SHP77 treated with DMSO at 0.1 percent for 48 hours (cell line): ENCODE measurements at regions not wholly inside any gene's neighbourhood (a gene's known extent, or its start where the extent isn't known, plus 50 kb on each side); places are given as distances from the start of the nearest gene placed in this dataset.

Experiments used
- DNase-seq: peaks from one replicate; lab custom pipeline; 2025; lab: John Stamatoyannopoulos, UW

- DNase-seq, result no peak
Observed at GRCh38 chr7:46233585-46234329, 312.7 kb upstream of the IGFBP3 start.

- no peak for DNase-seq
Observed at GRCh38 chr7:46230990-46231305, 309.9 kb upstream of the IGFBP3 start.

- no peak for DNase-seq
Observed at GRCh38 chr7:46230298-46230989, 309.4 kb upstream of the IGFBP3 start.

GRCh38 chr7:46229409-46229808, 308.3 kb upstream of the IGFBP3 start:
- DNase-seq, result no peak

- DNase-seq, result no peak
Observed at GRCh38 chr7:46226860-46227259, 305.8 kb upstream of the IGFBP3 start.

- no peak for DNase-seq
Observed at GRCh38 chr7:46224363-46224762, 303.3 kb upstream of the IGFBP3 start.

GRCh38 chr7:46220066-46220630, 299.1 kb upstream of the IGFBP3 start:
- no peak for DNase-seq

GRCh38 chr7:46218461-46219200, 297.6 kb upstream of the IGFBP3 start:
- DNase-seq, result no peak

GRCh38 chr7:46215987-46216567, 295.0 kb upstream of the IGFBP3 start:
- no peak for DNase-seq

- DNase-seq, result no peak
Observed at GRCh38 chr7:46214526-46214925, 293.5 kb upstream of the IGFBP3 start.

GRCh38 chr7:46213154-46213537, 292.1 kb upstream of the IGFBP3 start:
- DNase-seq, result no peak

- DNase-seq, result no peak
Observed at GRCh38 chr7:46212425-46213153, 291.5 kb upstream of the IGFBP3 start.

- DNase-seq, result no peak
Observed at GRCh38 chr7:46210467-46210866, 289.4 kb upstream of the IGFBP3 start.

GRCh38 chr7:46209611-46210388, 288.7 kb upstream of the IGFBP3 start:
- no peak for DNase-seq

GRCh38 chr7:46208635-46209525, 287.8 kb upstream of the IGFBP3 start:
- no peak for DNase-seq

- no peak for DNase-seq
Observed at GRCh38 chr7:46207931-46208634, 287.0 kb upstream of the IGFBP3 start.

- DNase-seq, result no peak
Observed at GRCh38 chr7:46206476-46207060, 285.5 kb upstream of the IGFBP3 start.

- DNase-seq, result no peak
Observed at GRCh38 chr7:46205478-46205877, 284.4 kb upstream of the IGFBP3 start.

- DNase-seq, result no peak
Observed at GRCh38 chr7:46203926-46204325, 282.9 kb upstream of the IGFBP3 start.
